H1 (cell line): ENCODE measurements at regions not wholly inside any gene's neighbourhood (a gene's known extent, or its start where the extent isn't known, plus 50 kb on each side); places are given as distances from the start of the nearest gene placed in this dataset.
A peak's percentile ranks its signal among the peaks of the same experiment; 100 is the strongest.

Source experiments
- CTCF ChIA-PET: fragments of 300-600 bp; sonication (Branson Sonifier 250); formaldehyde crosslinking; loops from one replicate; lab custom pipeline; 2021; ENCODE audit not compliant: partially characterized antibody; lab: Charles Lee
- POLR2A ChIA-PET: fragments of 300-600 bp; sonication (Branson Sonifier 250); formaldehyde crosslinking; loops from one replicate; lab custom pipeline; 2021; ENCODE audit warnings: inconsistent platforms; ENCODE audit not compliant: partially characterized antibody; lab: Charles Lee
- DNase-seq, 2 experiments: peaks; one replicate each; pipeline versions ENCODE4 v3.0.0 to v3.0.0-alpha.2; 2010 to 2022; ENCODE audit warnings: low spot score in 2 of 2, low read depth in 1 of 2, mixed read lengths in 1 of 2
- FAIRE-seq: peaks from 2 replicates; lab custom pipeline; 2011; peaks lifted over from hg19 to GRCh38; lab: Jason Lieb, UNC
- H2AFZ ChIP-seq: 2 replicates; pipeline ENCODE4 v1.8.1; 2012; ENCODE audit warnings: low read length, inconsistent platforms
- H2AK5ac ChIP-seq: 2 replicates; pipeline ENCODE4 v1.6.1; 2013; ENCODE audit warnings: low read depth, low read length
- H2BK120ac ChIP-seq: replicated peaks from 2 replicates; pipeline ENCODE3; 2013; ENCODE audit warnings: low read depth, low read length, inconsistent platforms
- H2BK12ac ChIP-seq: 2 replicates; pipeline ENCODE4 v1.6.1; 2013; ENCODE audit warnings: low read depth, low read length
- H2BK15ac ChIP-seq: 2 replicates; pipeline ENCODE4 v1.6.1; 2013; ENCODE audit warnings: low read length
- H2BK20ac ChIP-seq: 2 replicates; pipeline ENCODE4 v1.6.1; 2013; ENCODE audit warnings: low read length
- H2BK5ac ChIP-seq: 2 replicates; pipeline ENCODE4 v1.6.1; 2013; ENCODE audit warnings: low read depth, low read length
- H3K14ac ChIP-seq: 2 replicates; pipeline ENCODE4 v1.6.1; 2013; ENCODE audit warnings: inconsistent platforms; ENCODE audit not compliant: insufficient read length
- H3K18ac ChIP-seq: 2 replicates; pipeline ENCODE4 v1.6.1; 2013; ENCODE audit warnings: low read length; ENCODE audit errors: extremely low read depth
- H3K23ac ChIP-seq: 2 replicates; pipeline ENCODE4 v1.6.1; 2013; ENCODE audit warnings: inconsistent platforms; ENCODE audit not compliant: insufficient read length
- H3K23me2 ChIP-seq: 2 replicates; pipeline ENCODE4 v1.6.1; 2013; ENCODE audit warnings: low read depth, low read length
- H3K27ac ChIP-seq: 2 replicates; pipeline ENCODE4 v1.6.1; 2011; ENCODE audit warnings: low read depth, low read length, inconsistent platforms
- H3K27me3 ChIP-seq, 4 experiments: replicated peaks in 1 of 4; 1 replicate in 1 of 4; 2 replicates in 3 of 4; pipeline versions ENCODE4 v1.6.1 to v1.8.1; 2011 to 2013; ENCODE audit warnings: low read length in 3 of 4, mild to moderate bottlenecking in 3 of 4, inconsistent platforms in 2 of 4, mixed read lengths in 2 of 4, moderate library complexity in 1 of 4; ENCODE audit not compliant: control insufficient read depth in 3 of 4, insufficient read depth in 3 of 4; ENCODE audit errors: extremely low read depth in 1 of 4
- H3K36me3 ChIP-seq, 4 experiments: 2 replicates each; pipeline versions ENCODE4 v1.6.1 to v1.8.1; 2011 to 2013; ENCODE audit warnings: mild to moderate bottlenecking in 4 of 4, low read length in 3 of 4, moderate library complexity in 2 of 4, control low read depth in 1 of 4, inconsistent platforms in 1 of 4; ENCODE audit not compliant: insufficient read depth in 4 of 4, control insufficient read depth in 2 of 4
- H3K4ac ChIP-seq: replicated peaks from 2 replicates; pipeline ENCODE3; 2013; ENCODE audit warnings: low read length, low read depth, mixed read lengths, inconsistent platforms; ENCODE audit not compliant: insufficient read length
- H3K4me1 ChIP-seq, 4 experiments: replicated peaks in 1 of 4; 1 replicate in 1 of 4; 2 replicates in 3 of 4; pipeline versions ENCODE4 v1.6.1 to v1.8.1; 2011 to 2013; ENCODE audit warnings: low read length in 3 of 4, inconsistent platforms in 2 of 4, mixed read lengths in 1 of 4; ENCODE audit not compliant: insufficient read depth in 4 of 4, control insufficient read depth in 3 of 4
- H3K4me2 ChIP-seq, 2 experiments: 2 replicates each; pipeline versions ENCODE4 v1.6.1 to v1.8.1; 2011 to 2013; ENCODE audit warnings: low read depth in 2 of 2, low read length in 2 of 2, control low read depth in 1 of 2, inconsistent platforms in 1 of 2, mild to moderate bottlenecking in 1 of 2; ENCODE audit not compliant: insufficient read depth in 1 of 2
- H3K4me3 ChIP-seq, 4 experiments: fragments of 200-600, 300-600 bp in 1 of 4; sonication (generic), shearing (Covaris generic), sonication (Bioruptor Twin) in 1 of 4; 2 replicates each; pipeline versions ENCODE4 v1.5.1 to v1.8.1; 2011 to 2016; ENCODE audit warnings: low read length in 4 of 4, low read depth in 3 of 4, control low read depth in 2 of 4, inconsistent platforms in 2 of 4, mild to moderate bottlenecking in 2 of 4, mixed read lengths in 1 of 4, moderate library complexity in 1 of 4; ENCODE audit not compliant: insufficient read depth in 2 of 4; ENCODE audit errors: extremely low read depth in 1 of 4
- H3K56ac ChIP-seq: replicated peaks from 2 replicates; pipeline ENCODE3; 2013; ENCODE audit warnings: low read depth, mild to moderate bottlenecking, mixed read lengths, low read length, inconsistent platforms; ENCODE audit not compliant: insufficient read length
- H3K79me1 ChIP-seq: 2 replicates; pipeline ENCODE4 v1.6.1; 2013; ENCODE audit warnings: low read depth, low read length, control low read depth
- H3K79me2 ChIP-seq, 2 experiments: 2 replicates each; pipeline versions ENCODE4 v1.6.1 to v1.8.1; 2012 to 2013; ENCODE audit warnings: low read length in 2 of 2, mild to moderate bottlenecking in 2 of 2, inconsistent platforms in 1 of 2; ENCODE audit not compliant: insufficient read depth in 2 of 2, control insufficient read depth in 1 of 2
- H3K9ac ChIP-seq, 4 experiments: replicated peaks in 1 of 4; 1 replicate in 1 of 4; 2 replicates in 3 of 4; pipeline versions ENCODE4 v1.6.1 to v1.8.1; 2011 to 2013; ENCODE audit warnings: low read depth in 3 of 4, low read length in 3 of 4, control low read depth in 2 of 4, mild to moderate bottlenecking in 2 of 4, moderate library complexity in 2 of 4, inconsistent platforms in 1 of 4; ENCODE audit errors: extremely low read depth in 1 of 4
- H3K9me3 ChIP-seq, 2 experiments: 2 replicates each; pipeline versions ENCODE4 v1.6.1 to v1.8.1; 2012 to 2013; ENCODE audit warnings: mild to moderate bottlenecking in 2 of 2, moderate library complexity in 2 of 2, control low read depth in 1 of 2, inconsistent platforms in 1 of 2, low read depth in 1 of 2, low read length in 1 of 2, mixed read lengths in 1 of 2; ENCODE audit not compliant: insufficient read depth in 2 of 2
- H4K20me1 ChIP-seq, 2 experiments: replicated peaks in 1 of 2; 2 replicates each; pipeline versions ENCODE3 to v1.8.1; 2011 to 2013; ENCODE audit warnings: inconsistent platforms in 2 of 2, low read length in 2 of 2, mild to moderate bottlenecking in 1 of 2; ENCODE audit not compliant: insufficient read depth in 2 of 2, control insufficient read depth in 1 of 2
- H4K5ac ChIP-seq: 2 replicates; pipeline ENCODE4 v1.6.1; 2013; ENCODE audit warnings: low read length, low read depth, mixed read lengths, inconsistent platforms; ENCODE audit not compliant: insufficient read length
- H4K8ac ChIP-seq: 2 replicates; pipeline ENCODE4 v1.8.0; 2013; ENCODE audit warnings: mild to moderate bottlenecking, moderate library complexity, low read length, inconsistent platforms; ENCODE audit not compliant: insufficient read depth; ENCODE audit errors: extremely low read depth
- H4K91ac ChIP-seq: replicated peaks from 2 replicates; pipeline ENCODE3; 2013; ENCODE audit warnings: low read length, mixed read lengths, inconsistent platforms; ENCODE audit not compliant: insufficient read length
- BACH1 ChIP-seq: IDR thresholded peaks from 2 replicates; pipeline ENCODE4 v1.6.1; 2012; ENCODE audit warnings: low read length, improper control_type of control experiment
- KDM5A ChIP-seq: fragments of 200-600 bp; IDR thresholded peaks from 2 replicates; pipeline ENCODE4 v1.7.1; 2012; ENCODE audit warnings: mild to moderate bottlenecking, low read length, inconsistent platforms, mixed read lengths
- NANOG ChIP-seq: IDR thresholded peaks from 2 replicates; pipeline ENCODE4 v1.6.1; 2011; ENCODE audit warnings: low read length, low read depth, mild to moderate bottlenecking, inconsistent platforms; ENCODE audit not compliant: insufficient read depth, poor library complexity, severe bottlenecking
- POLR2A ChIP-seq, 2 experiments: IDR thresholded peaks; 1 replicate in 1 of 2; 2 replicates in 1 of 2; pipeline ENCODE4 v1.6.1; 2011; ENCODE audit warnings: low read depth in 2 of 2, low read length in 2 of 2, mild to moderate bottlenecking in 2 of 2; ENCODE audit errors: control extremely low read depth in 1 of 2
- POLR2AphosphoS5 ChIP-seq: IDR thresholded peaks from 2 replicates; pipeline ENCODE4 v1.6.1; 2011; ENCODE audit warnings: low read depth, low read length
- POU5F1 ChIP-seq: IDR thresholded peaks from 2 replicates; pipeline ENCODE4 v1.6.1; 2011; ENCODE audit warnings: low read depth, mild to moderate bottlenecking, low read length, moderate library complexity
- WGBS, 2 experiments: shearing (Covaris generic) in 1 of 2; methylation state at CpG; one replicate each; pipeline versions ENCODE4 v1.1.6 to v1.1.7; 2013 to 2015; ENCODE audit warnings: low lambda C conversion rate in 2 of 2, mixed read lengths in 2 of 2, inconsistent platforms in 1 of 2, low coverage in 1 of 2, missing lambda C conversion rate in 1 of 2; ENCODE audit not compliant: insufficient replicate concordance in 2 of 2, insufficient coverage in 1 of 2, insufficient read length in 1 of 2; ENCODE audit errors: extremely low coverage in 1 of 2, missing lambda C conversion rate in 1 of 2; 5-methylcytosine and 5-hydroxymethylcytosine counted together

DNA sequence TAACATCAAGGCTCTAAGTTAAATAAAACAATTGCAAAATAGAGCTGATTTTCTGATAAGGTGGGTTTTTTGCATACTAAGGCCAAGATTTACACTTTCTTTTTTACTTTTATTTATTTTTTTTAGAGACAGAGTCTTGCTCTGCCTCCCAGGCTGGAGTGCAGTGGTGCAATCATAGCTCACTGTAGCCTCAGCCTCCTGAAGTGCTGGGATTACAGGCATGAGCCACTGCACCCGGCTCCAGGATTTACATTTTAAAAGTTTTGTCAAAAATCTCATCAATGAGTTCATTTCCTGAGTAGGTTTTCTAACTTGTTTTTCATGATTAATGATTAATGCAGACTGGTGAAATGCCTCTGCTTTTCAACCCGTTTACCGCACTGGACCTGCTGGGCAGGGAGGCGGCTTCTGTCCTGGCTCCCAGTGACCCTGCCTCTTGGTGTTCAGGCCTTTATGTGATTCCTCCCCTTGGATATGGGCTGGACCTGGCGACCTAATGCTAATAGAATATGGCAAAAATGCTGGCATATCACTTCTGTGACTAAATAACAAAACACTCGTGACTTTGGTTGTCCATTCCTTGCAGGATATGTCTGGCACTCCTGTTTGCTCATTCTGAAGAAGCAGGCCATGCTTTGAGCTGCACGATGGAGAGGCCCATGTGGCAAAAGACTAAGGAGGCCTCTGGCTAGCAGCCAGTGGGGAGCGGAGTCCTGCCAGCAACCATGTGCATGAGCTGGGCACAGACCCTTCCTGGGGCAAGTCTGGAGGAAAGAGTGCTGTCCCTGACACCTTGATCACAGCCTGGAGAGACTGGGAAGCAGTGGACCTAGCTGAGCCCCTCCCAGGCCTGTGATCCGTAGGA, 72.2 kb upstream of the PTCH1 start:
- Histone ChIP-seq H3K4ac (no peak overlapping the region), H4K5ac (no peak overlapping the region), H3K27ac (no peak overlapping the region), H2AFZ (no peak overlapping the region), H2BK5ac (no peak overlapping the region), H3K56ac (no peak overlapping the region), H3K14ac (no peak overlapping the region), H2BK20ac (no peak overlapping the region), H3K4me3 (no peak overlapping the region), H3K9ac (no peak overlapping the region), H2AK5ac (0 out of 2 replicates have a peak overlapping the region, but pooled peaks have one; percentile 41), H3K79me2 (no peaks in the 10 kb centered on the region), H3K4me1 (peaks cover 0 to 5% (median 4%) of the 10 kb centered on the region in 4 experiments; a peak in 5 of 7 replicates), H2BK120ac (no peak overlapping the region), H4K91ac (no peak overlapping the region), H3K18ac (no peak overlapping the region), H3K23me2 (no peaks in the 10 kb centered on the region), H3K23ac (no peak overlapping the region), H3K79me1 (no peaks in the 10 kb centered on the region), H3K27me3 (no peaks in the 10 kb centered on the region; a peak in 3 of 7 replicates), H4K20me1 (no peaks in the 10 kb centered on the region), H2BK15ac (no peak overlapping the region), H3K36me3 (no peaks in the 10 kb centered on the region), H2BK12ac (no peak overlapping the region), H4K8ac (no peak overlapping the region), H3K9me3 (no peaks in the 10 kb centered on the region), H3K4me2 (no peak overlapping the region)
- no peak for FAIRE-seq
- CTCF ChIA-PET, result no interaction called here
- no peak for DNase-seq
- TF ChIP-seq NANOG, result no peak
- TF ChIP-seq KDM5A, result no peak
- TF ChIP-seq POLR2A (IDR thresholded peaks at IDR 0.05; ENCODE audit: control extremely low read depth in 1 of 2, low read depth in 2 of 2, low read length in 2 of 2), result no peak
- TF ChIP-seq POLR2AphosphoS5, result no peak
- TF ChIP-seq BACH1, result no peak
- no peak for TF ChIP-seq POU5F1
- WGBS, 2 experiments, result 88% methylated on average over 9 of the region's 9 CpGs; no CpG with 5 or more reads in 1 of the 2 experiments
- POLR2A ChIA-PET, result no interaction called here
